HepG2 (cell line): ENCODE measurements at regions not wholly inside any gene's neighbourhood (a gene's known extent, or its start where the extent isn't known, plus 50 kb on each side); places are given as distances from the start of the nearest gene placed in this dataset.

Source experiments
- ATAC-seq: fragments of 200-7000 bp; cut with Tn5 transposase; 3 replicates; pipeline ENCODE4 v1.9.1; 2020; ENCODE audit warnings: mild to moderate bottlenecking, moderate library complexity
- BruUV-seq: library from RNA; stranded (reverse); fragments of 400-500 nt; replicated peaks from 2 replicates; lab custom pipeline; 2021; lab: Mats Ljungman, UMichigan
- CTCF ChIA-PET: fragments of 300-600 bp; formaldehyde crosslinking; extraction: SDS; loops from one replicate; lab custom pipeline; 2021; ENCODE audit warnings: low total read pairs, inconsistent platforms, low intra/inter-chr PET ratio; lab: Yijun Ruan, JAX
- POLR2A ChIA-PET: fragments of 350-600 bp; sonication (Branson Sonifier 250); formaldehyde crosslinking; loops from one replicate; lab custom pipeline; 2020; ENCODE audit warnings: antibody characterized with exemption, inconsistent platforms; lab: Yijun Ruan, JAX
- DNase-seq: peaks from one replicate; pipeline ENCODE4 v3.0.0-alpha.2; 2015; ENCODE audit warnings: low spot score
- FAIRE-seq: peaks from 3 replicates; lab custom pipeline; 2011; peaks lifted over from hg19 to GRCh38; lab: Jason Lieb, UNC
- H2AFZ ChIP-seq: one replicate; pipeline ENCODE4 v1.6.1; 2011; ENCODE audit warnings: low read length, inconsistent platforms
- H3K27ac ChIP-seq: fragments of 300-600 bp; 3 replicates; pipeline ENCODE4 v1.8.0; 2011; ENCODE audit warnings: mixed run types, mild to moderate bottlenecking, mixed read lengths, low read length, inconsistent platforms; ENCODE audit not compliant: insufficient read depth; ENCODE audit errors: extremely low read length
- H3K27me3 ChIP-seq, 2 experiments: fragments of 200-600 bp in 1 of 2; 2 replicates in 1 of 2; 3 replicates in 1 of 2; pipeline versions ENCODE4 v1.6.0 to v1.8.0; 2011; ENCODE audit warnings: low read length in 2 of 2, mild to moderate bottlenecking in 2 of 2, moderate library complexity in 2 of 2, inconsistent platforms in 1 of 2; ENCODE audit not compliant: insufficient read depth in 2 of 2, control insufficient read depth in 1 of 2
- H3K36me3 ChIP-seq, 2 experiments: fragments of 200-600 bp in 1 of 2; replicated peaks in 1 of 2; 2 replicates in 1 of 2; 3 replicates in 1 of 2; pipeline versions ENCODE4 v1.5.1 to v1.8.0; 2011; ENCODE audit warnings: low read length in 2 of 2, inconsistent platforms in 1 of 2; ENCODE audit not compliant: insufficient read depth in 2 of 2, control insufficient read depth in 1 of 2
- H3K4me1 ChIP-seq: 2 replicates; pipeline ENCODE4 v1.5.1; 2012; ENCODE audit warnings: low read length, inconsistent platforms; ENCODE audit not compliant: insufficient read depth
- H3K4me2 ChIP-seq: 2 replicates; pipeline ENCODE4 v1.6.0; 2011; ENCODE audit warnings: low read depth, low read length, inconsistent platforms
- H3K4me3 ChIP-seq, 3 experiments: fragments of 200-600 bp in 1 of 3; sonication (generic), shearing (Covaris generic) in 1 of 3; replicated peaks in 1 of 3; 2 replicates each; pipeline ENCODE4 v1.5.1; 2011 to 2016; ENCODE audit warnings: low read length in 3 of 3, inconsistent platforms in 2 of 3, low read depth in 2 of 3, mild to moderate bottlenecking in 2 of 3, control low read depth in 1 of 3, mixed read lengths in 1 of 3; ENCODE audit not compliant: insufficient read depth in 1 of 3
- H3K79me2 ChIP-seq: one replicate; pipeline ENCODE4 v1.6.1; 2011; ENCODE audit warnings: low read length, inconsistent platforms; ENCODE audit not compliant: insufficient read depth
- H3K9ac ChIP-seq: 2 replicates; pipeline ENCODE4 v1.6.0; 2011; ENCODE audit warnings: mild to moderate bottlenecking, low read depth, low read length, inconsistent platforms; ENCODE audit not compliant: insufficient read depth
- H3K9me3 ChIP-seq: 2 replicates; pipeline ENCODE4 v1.5.1; 2012; ENCODE audit warnings: mild to moderate bottlenecking, low read length
- H4K20me1 ChIP-seq: 2 replicates; pipeline ENCODE4 v1.6.0; 2011; ENCODE audit warnings: inconsistent platforms, mild to moderate bottlenecking, low read length, moderate library complexity; ENCODE audit not compliant: insufficient read depth
- ARID5B ChIP-seq: IDR thresholded peaks from 2 replicates; pipeline ENCODE4 v1.4.0; 2020; ENCODE audit warnings: mild to moderate bottlenecking, missing genetic modification reagents
- CAMTA2 ChIP-seq: sonication (generic); formaldehyde crosslinking; IDR thresholded peaks from 2 replicates; pipeline ENCODE4 v1.4.0; 2020; ENCODE audit warnings: mild to moderate bottlenecking, missing genetic modification reagents, borderline replicate concordance
- FOXP1 ChIP-seq, 2 experiments: fragments of 450-650 bp in 1 of 2; IDR thresholded peaks; 2 replicates each; pipeline ENCODE4 v1.6.1; 2017 to 2018; ENCODE audit warnings: antibody characterized with exemption in 1 of 2
- MTA1 ChIP-seq: sonication (generic); formaldehyde crosslinking; IDR thresholded peaks from 2 replicates; pipeline ENCODE4 v1.4.0; 2020; ENCODE audit warnings: missing genetic modification reagents, mild to moderate bottlenecking, borderline replicate concordance
- RBFOX2 ChIP-seq: fragments of 200-400 bp; formaldehyde crosslinking; IDR thresholded peaks from 2 replicates; pipeline ENCODE4 v1.6.1; 2017; ENCODE audit warnings: low read depth, mild to moderate bottlenecking, low read length
- RFX1 ChIP-seq: fragments of 450-650 bp; IDR thresholded peaks from 2 replicates; pipeline ENCODE4 v1.6.1; 2017
- TAF15 ChIP-seq: fragments of 200-400 bp; formaldehyde crosslinking; IDR thresholded peaks from one replicate; pipeline ENCODE4 v1.6.1; 2018; ENCODE audit warnings: mild to moderate bottlenecking, low read depth, low read length; ENCODE audit not compliant: poor library complexity, severe bottlenecking
- ZNF282 ChIP-seq: fragments of 450-650 bp; IDR thresholded peaks from 2 replicates; pipeline ENCODE4 v1.6.1; 2018; ENCODE audit not compliant: partially characterized antibody
- ZNF547 ChIP-seq: sonication (generic); formaldehyde crosslinking; IDR thresholded peaks from 2 replicates; pipeline ENCODE4 v1.5.1; 2020; ENCODE audit warnings: mild to moderate bottlenecking, missing genetic modification reagents
- ZNF563 ChIP-seq: sonication (generic); formaldehyde crosslinking; IDR thresholded peaks from 2 replicates; pipeline ENCODE4 v1.8.0; 2022; ENCODE audit warnings: mild to moderate bottlenecking, moderate library complexity, missing genetic modification reagents
- ZNF670 ChIP-seq: sonication (generic); formaldehyde crosslinking; IDR thresholded peaks from 2 replicates; pipeline ENCODE4 v1.8.0; 2022; ENCODE audit warnings: mild to moderate bottlenecking, missing genetic modification reagents, borderline replicate concordance
- ZSCAN20 ChIP-seq: sonication (generic); formaldehyde crosslinking; IDR thresholded peaks from 2 replicates; pipeline ENCODE4 v1.4.0; 2020; ENCODE audit warnings: missing genetic modification reagents, mild to moderate bottlenecking, borderline replicate concordance
- WGBS: methylation state at CpG from one replicate; pipeline ENCODE4 v1.1.6; 2017; ENCODE audit warnings: low lambda C conversion rate; 5-methylcytosine and 5-hydroxymethylcytosine counted together
- in situ Hi-C: cut with HindIII; loops from 2 replicates; pipeline ENCODE4 v1.10.0; 2017; ENCODE audit warnings: low pct_unique_long_range_greater_than_20kb; ENCODE audit not compliant: extremely low pct_ligation_motif_present
- intact Hi-C: fragments of 100-400 bp; cut with micrococcal nuclease; formaldehyde crosslinking; loops from one replicate; pipeline ENCODE4 v1.10.0; 2022; ENCODE audit not compliant: unreplicated experiment

- Histone ChIP-seq H3K79me2 (no peaks in the 10 kb centered on the region), H3K27me3 (no peaks in the 10 kb centered on the region; a peak in 1 of 5 replicates), H2AFZ (no peak overlapping the region), H3K4me2 (no peak overlapping the region), H3K9me3 (no peaks in the 10 kb centered on the region), H3K36me3 (no peaks in the 10 kb centered on the region), H3K9ac (no peak overlapping the region), H3K4me1 (no peaks in the 10 kb centered on the region), H3K27ac (no peak overlapping the region), H3K4me3 (no peak overlapping the region), H4K20me1 (no peaks in the 10 kb centered on the region)
- no TSS peak for BruUV-seq
- POLR2A ChIA-PET, result no interaction called here
- TF ChIP-seq RFX1 (no peak), TAF15 (no peak), ZSCAN20 (CRISPR knock-in tag) (no peak), FOXP1 (IDR thresholded peaks at IDR 0.05) (no peak), FOXP1 (CRISPR knock-in tag; IDR thresholded peaks at IDR 0.05) (no peak), MTA1 (CRISPR knock-in tag) (no peak), RBFOX2 (no peak)
- in situ Hi-C loops (no loop called here), intact Hi-C loops (no loop called here)
- CTCF ChIA-PET, result no interaction called here
- FAIRE-seq (no peak), ATAC-seq (no peak), DNase-seq (no peak)
- WGBS, result 38% methylated on average over 13 of the region's 13 CpGs
Observed at GRCh38 chr4:110798687-110799086, 175.8 kb upstream of the PITX2 start.

GRCh38 chr4:110799211-110799610 lies 176.3 kb upstream of the PITX2 start:
- ChIA-PET CTCF (no interaction called here), POLR2A (no interaction called here)
- Histone ChIP-seq H3K4me2 (no peak overlapping the region), H3K4me1 (no peaks in the 10 kb centered on the region), H3K9me3 (no peaks in the 10 kb centered on the region), H3K27ac (no peak overlapping the region), H3K4me3 (no peak overlapping the region), H2AFZ (no peak overlapping the region), H3K27me3 (no peaks in the 10 kb centered on the region; a peak in 1 of 5 replicates), H4K20me1 (no peaks in the 10 kb centered on the region), H3K36me3 (no peaks in the 10 kb centered on the region), H3K9ac (no peak overlapping the region), H3K79me2 (no peaks in the 10 kb centered on the region)
- ATAC-seq (no peak), FAIRE-seq (no peak), DNase-seq (no peak)
- 1% methylated on average over 3 of the region's 3 CpGs for WGBS
- in situ Hi-C loops, result no loop called here
- BruUV-seq, result no TSS peak
- intact Hi-C loops, result no loop called here
- TF ChIP-seq ZNF282 (no peak), ARID5B (CRISPR knock-in tag) (no peak), ZNF547 (no peak), ZNF563 (CRISPR knock-in tag) (no peak), ZNF670 (CRISPR knock-in tag) (no peak), CAMTA2 (CRISPR knock-in tag) (no peak)
